NCI-H748 treated with DMSO at 0.1 percent for 48 hours (cell line): ENCODE measurements at regions not wholly inside any gene's neighbourhood (a gene's known extent, or its start where the extent isn't known, plus 50 kb on each side); places are given as distances from the start of the nearest gene placed in this dataset.

Experiments
- DNase-seq: peaks from one replicate; lab custom pipeline; 2025; lab: John Stamatoyannopoulos, UW

- DNase-seq, result no peak
Observed at GRCh38 chr12:67370979-67371378, 101.8 kb downstream of the CAND1 start.

GRCh38 chr12:67377021-67377420 is 107.9 kb downstream of the CAND1 start:
- no peak for DNase-seq

- DNase-seq, result no peak
Observed at GRCh38 chr12:67377541-67377940, 108.4 kb downstream of the CAND1 start.

- DNase-seq, result no peak
Observed at GRCh38 chr12:67382241-67382871, 113.2 kb downstream of the CAND1 start.

DNA sequence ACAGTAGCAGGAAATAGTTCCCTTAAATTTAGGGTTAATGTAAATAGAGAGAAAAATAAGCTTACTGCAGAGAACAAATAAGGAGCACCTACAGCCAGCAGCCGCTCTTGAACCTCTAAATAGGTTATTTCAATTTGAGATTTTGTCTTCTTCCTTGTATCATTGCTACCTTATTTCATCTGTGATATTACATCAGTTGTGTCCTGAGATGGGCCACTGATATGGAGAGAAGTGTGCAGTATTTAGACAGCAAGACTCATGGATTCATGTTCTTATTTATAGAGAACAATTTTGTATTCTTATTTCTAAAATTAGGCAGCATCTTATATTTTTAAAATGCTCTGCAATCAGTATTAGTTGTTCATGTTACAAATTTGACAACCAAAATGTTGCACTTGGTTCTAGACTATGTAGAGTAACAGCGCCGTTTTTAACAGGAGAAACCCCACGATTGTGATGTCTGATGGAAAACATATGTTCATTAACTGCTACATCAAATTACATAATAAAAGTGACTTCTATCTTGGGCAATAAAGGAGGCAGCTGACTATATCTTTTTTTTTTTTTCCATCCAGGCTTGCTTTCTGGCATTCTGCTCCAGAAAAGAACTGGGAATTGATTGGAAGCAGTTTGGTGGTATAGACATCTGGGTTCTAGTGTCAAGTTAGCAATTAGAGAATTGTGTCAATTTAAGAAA is 117.9 kb downstream of the CAND1 start:
- DNase-seq, result no peak

GRCh38 chr12:67388331-67389138 is 119.4 kb downstream of the CAND1 start:
- no peak for DNase-seq

DNA sequence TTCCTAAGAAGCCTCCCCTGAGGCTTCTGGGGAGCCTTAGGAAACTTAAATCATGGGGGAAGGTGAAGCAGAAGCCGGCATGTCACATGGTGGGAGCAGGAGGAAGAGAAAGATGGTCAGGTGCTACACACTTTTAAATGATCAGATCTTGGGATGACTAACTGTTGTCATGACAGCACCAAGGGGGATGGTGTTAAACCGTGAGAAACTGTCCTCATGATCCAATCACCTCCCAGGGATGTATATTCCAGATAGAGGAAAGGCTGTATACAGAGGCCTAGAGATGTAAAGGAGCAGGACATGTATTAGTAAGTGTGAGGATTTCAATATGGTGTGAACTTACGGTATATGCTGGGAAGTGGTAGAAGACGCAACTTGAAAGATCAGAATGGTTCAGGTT is 121.1 kb downstream of the CAND1 start:
- DNase-seq, result no peak

- no peak for DNase-seq
Observed at GRCh38 chr12:67391034-67391433, 121.9 kb downstream of the CAND1 start.

DNA sequence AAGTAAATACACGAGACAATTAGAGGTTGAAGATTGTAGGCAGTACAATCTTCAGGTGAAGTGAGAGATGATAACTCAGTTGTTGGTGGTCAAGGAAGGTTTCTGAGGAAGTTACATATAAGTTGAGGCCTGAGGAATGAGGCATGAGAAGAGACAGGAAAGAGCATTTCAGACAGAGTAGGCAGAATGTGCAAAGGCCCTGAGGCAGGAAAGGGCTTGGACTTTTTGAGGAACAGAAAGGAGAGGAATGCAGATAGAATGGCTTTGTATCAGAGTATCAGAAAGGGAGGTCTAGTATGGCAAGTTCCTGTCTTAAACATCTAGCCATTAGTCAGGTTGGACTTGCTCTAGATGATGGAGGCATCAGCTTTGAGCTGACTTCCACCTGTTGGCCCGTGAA is 122.5 kb downstream of the CAND1 start:
- no peak for DNase-seq

DNA sequence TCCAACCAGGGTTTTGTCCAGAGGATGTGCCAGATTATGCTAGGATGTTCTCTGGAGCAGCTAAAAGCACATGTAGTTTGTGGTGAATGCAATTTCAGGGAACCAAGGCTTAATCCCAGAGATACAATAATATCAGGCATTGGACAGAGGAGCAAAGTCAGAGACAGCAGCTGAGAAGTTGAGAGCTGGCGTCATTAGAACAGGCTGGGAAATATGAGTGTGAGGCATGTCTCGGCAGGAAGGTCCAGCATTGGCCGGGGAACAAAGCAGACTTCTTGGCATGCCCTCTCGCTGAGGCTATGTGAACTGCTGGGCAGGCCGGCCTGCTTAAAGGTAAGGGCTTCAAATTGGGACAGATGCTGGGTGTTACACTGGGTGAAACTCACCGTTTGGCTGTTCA is 125.4 kb downstream of the CAND1 start:
- DNase-seq, result no peak

GRCh38 chr12:67400742-67401141 is 131.6 kb downstream of the CAND1 start:
- DNase-seq, result no peak

- no peak for DNase-seq
Observed at GRCh38 chr12:67410246-67410645, 141.1 kb downstream of the CAND1 start.

GRCh38 chr12:67410667-67411067 is 141.5 kb downstream of the CAND1 start:
- no peak for DNase-seq

DNA sequence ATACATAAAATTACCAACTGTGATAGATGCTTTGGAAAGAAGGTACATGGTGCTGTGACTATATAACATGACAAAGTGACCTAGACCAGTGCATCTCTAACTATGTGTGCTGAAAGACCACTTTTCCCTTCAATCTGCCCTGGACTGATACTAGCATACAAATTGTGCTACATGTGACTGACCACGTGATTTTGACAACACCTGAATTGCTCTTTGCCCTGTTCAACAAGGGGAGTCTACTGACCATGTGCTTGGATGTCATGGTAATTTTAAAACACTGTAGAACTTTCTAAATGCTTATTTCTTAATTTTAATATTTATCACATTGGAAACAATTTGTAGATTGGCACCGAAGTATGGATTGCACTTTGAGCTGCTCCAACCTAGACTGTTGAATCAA is 142.4 kb downstream of the CAND1 start:
- no peak for DNase-seq

- DNase-seq, result no peak
Observed at GRCh38 chr12:67413577-67413976, 144.4 kb downstream of the CAND1 start.

DNA sequence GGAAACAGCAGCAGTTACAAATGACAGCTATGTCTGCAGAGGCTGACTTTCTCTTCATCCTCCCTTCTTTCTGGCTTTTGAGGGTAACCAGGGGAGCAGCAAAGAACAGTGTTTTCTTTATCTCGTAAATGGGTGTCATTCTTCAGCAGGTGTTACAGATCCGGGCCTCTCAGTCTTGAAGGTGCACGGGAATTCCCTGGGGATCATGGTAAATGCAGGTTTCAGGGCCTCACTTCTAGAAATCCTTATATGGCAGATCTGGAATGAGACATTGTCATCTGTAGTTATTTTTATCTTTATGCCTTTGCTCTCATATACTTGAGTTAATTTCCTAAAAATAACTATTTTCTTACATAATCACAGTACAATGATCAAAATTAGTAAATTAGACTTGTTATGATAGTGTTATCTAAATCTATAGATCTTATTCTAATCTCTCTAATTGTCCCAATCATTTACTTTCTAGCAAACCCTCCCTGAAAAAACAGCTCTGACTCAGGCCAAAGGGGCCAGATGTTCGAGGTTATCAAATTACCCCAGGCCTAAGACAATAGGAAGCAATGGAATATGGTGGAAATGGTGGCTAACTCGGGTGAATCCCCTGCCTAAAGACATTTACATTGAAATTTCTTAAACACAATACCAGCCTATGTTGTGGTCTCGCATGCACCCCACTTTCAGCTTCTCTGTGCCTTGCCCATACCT is 145.0 kb downstream of the CAND1 start:
- no peak for DNase-seq

DNA sequence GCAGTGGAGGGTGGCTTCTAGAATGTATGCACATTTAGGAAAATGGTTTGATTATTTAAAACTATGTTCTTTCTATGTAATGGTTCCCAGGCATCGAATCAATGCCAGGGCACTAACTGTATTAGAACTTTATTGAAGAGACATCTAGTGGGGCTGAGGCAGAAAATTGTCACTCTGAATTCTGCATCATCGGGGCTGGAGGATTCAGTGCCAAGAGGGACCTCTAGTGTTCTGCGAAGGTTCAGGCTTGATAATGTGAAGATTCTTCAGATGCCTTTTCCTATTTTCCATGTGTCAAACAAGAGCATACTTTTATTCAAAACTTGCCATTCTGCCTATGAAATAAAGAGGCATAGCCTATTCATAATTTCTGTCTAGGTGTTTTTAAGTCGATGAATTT is 146.3 kb downstream of the CAND1 start:
- DNase-seq, result peak; percentile 20

GRCh38 chr12:67419810-67420209 is 150.7 kb downstream of the CAND1 start:
- peak; percentile 85 for DNase-seq

DNA sequence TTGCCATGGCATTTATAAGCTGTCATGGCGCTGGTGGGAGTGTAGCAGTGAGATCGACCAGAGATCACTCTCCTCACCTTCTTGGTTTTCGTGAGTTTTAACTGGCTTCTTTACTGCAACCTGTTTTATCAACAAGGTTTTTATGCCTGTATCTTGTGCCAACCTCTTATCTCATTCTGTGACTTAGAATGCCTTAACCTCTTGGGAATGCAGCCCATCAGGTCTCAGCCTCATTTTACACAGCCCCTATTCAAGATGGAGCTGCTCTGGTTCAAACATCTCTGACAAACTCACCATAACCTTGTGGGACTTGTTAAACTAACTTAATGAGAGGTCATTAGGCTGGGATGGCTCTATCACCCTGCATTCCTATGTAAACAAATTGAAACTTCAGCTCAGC is 151.3 kb downstream of the CAND1 start:
- no peak for DNase-seq

- DNase-seq, result no peak
Observed at GRCh38 chr12:67422081-67422480, 152.9 kb downstream of the CAND1 start.

DNA sequence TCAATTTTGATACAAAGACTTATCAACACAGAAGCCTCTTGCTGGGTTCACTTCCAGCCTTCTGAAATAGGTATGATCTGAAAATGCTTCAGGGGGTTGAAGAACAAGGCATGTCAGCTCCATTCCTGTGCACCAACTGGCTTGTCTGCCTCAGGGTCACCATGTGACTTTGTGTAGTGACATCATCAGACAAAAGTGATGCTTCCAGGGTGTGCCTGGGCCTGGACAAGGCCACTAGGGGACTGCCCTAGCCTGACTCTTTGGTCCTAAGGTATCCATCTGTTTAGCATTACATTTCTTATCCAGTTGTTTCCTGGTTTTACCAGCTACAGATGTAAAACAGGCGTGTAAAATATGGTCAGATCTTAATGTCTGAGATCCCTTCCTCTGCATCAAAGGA is 155.6 kb downstream of the CAND1 start:
- no peak for DNase-seq

- DNase-seq, result no peak
Observed at GRCh38 chr12:67425394-67425793, 156.2 kb downstream of the CAND1 start.

DNA sequence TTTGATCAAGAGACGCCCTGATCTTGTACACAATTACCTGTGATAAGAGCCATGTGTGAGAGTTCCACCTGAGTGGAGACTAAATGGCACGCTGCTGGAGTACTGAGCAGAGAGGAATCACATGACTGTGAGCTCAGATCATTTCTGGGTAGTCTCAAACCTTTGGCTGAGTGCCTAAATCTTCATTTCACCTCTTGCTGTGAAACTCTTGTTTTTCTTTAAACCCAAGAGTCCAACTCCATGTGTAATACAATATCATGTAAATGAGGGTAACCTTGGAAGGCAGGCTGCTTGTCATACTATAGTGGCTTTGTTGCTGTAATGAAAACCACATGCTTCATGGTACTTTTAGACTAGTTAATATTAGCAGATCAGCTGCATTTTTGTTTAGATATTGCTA is 156.9 kb downstream of the CAND1 start:
- peak; percentile 27 for DNase-seq
